NB4 (cell line): ENCODE measurements at regions not wholly inside any gene's neighbourhood (a gene's known extent, or its start where the extent isn't known, plus 50 kb on each side); places are given as distances from the start of the nearest gene placed in this dataset.
"Not testable (repeated sequence)": the region's sequence is repeated elsewhere in the genome, so short reads cannot be mapped to it uniquely, and the experiment has no call there.

Experiments used
- DNase-seq: peaks from one replicate; pipeline ENCODE4 v3.0.0; 2010; ENCODE audit warnings: low read depth
- H3K4me3 ChIP-seq: one replicate; pipeline ENCODE4 v1.5.1; 2011; ENCODE audit warnings: mild to moderate bottlenecking, low read depth, low read length, moderate library complexity
- MYC ChIP-seq: IDR thresholded peaks from 2 replicates; pipeline ENCODE4 v1.6.1; 2011; ENCODE audit warnings: low read depth, low read length
- POLR2A ChIP-seq: IDR thresholded peaks from 2 replicates; pipeline ENCODE4 v1.6.1; 2011; ENCODE audit warnings: mild to moderate bottlenecking; ENCODE audit not compliant: insufficient read length; ENCODE audit errors: extremely low read depth
- TF ChIP-seq, protein P1 (sequence below): IDR thresholded peaks from 2 replicates; pipeline ENCODE4 v1.6.1; 2011; ENCODE audit warnings: low read depth, low read length
- TF ChIP-seq, protein P2 (sequence below): IDR thresholded peaks from one replicate; pipeline ENCODE4 v1.5.1; 2012; ENCODE audit warnings: low read depth, low read length

DNA sequence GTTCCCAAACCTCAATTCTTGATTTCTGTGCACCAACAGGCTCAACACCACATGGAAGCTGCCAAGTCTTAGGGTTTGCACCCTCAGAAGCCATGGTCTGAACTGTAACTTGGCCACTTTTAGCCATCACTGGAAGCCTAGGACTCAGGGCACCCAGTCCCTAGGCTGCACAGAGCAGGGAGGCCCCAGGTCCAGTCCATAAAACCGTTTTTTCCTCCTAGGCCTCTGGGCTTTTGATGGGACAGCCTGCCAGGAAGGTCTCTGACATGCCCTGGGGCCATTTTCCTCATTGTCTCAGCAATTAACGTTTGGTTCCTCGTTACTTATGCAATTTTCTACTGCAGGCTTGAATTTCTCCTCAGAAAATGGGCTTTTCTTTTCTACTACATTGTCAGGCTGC lies 1259.6 kb downstream of the RAPGEF2 start:
- TF ChIP-seq, protein P1, sequence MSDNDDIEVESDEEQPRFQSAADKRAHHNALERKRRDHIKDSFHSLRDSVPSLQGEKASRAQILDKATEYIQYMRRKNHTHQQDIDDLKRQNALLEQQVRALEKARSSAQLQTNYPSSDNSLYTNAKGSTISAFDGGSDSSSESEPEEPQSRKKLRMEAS, result no peak
- TF ChIP-seq, protein P2, sequence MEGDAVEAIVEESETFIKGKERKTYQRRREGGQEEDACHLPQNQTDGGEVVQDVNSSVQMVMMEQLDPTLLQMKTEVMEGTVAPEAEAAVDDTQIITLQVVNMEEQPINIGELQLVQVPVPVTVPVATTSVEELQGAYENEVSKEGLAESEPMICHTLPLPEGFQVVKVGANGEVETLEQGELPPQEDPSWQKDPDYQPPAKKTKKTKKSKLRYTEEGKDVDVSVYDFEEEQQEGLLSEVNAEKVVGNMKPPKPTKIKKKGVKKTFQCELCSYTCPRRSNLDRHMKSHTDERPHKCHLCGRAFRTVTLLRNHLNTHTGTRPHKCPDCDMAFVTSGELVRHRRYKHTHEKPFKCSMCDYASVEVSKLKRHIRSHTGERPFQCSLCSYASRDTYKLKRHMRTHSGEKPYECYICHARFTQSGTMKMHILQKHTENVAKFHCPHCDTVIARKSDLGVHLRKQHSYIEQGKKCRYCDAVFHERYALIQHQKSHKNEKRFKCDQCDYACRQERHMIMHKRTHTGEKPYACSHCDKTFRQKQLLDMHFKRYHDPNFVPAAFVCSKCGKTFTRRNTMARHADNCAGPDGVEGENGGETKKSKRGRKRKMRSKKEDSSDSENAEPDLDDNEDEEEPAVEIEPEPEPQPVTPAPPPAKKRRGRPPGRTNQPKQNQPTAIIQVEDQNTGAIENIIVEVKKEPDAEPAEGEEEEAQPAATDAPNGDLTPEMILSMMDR, result no peak
- TF ChIP-seq POLR2A, result no peak
- no peak for TF ChIP-seq MYC
- DNase-seq, result no peak
- no peak overlapping the region for H3K4me3 ChIP-seq

DNA sequence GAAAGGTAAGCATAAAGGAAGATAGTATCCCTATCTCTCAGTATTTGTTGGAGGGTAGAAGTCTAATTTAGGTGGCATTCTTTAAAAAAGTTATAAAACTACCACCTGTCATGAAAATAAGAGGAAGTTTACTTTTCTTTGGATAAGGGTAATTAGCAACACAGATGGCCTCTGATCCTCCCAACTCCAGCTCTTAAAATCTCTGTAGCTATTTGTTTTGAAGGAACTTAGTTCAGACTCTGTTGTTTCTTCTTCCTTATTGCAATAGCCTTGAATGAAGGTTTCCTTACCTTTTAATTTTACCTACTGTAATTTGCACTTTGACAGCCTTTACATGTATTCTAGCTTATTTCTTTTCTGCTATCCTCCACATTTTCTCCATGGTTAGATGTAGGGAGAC lies 1261.3 kb downstream of the RAPGEF2 start:
- TF ChIP-seq MYC, result no peak
- TF ChIP-seq, protein P1, result no peak
- no peak for TF ChIP-seq POLR2A
- TF ChIP-seq, protein P2, result no peak

DNA sequence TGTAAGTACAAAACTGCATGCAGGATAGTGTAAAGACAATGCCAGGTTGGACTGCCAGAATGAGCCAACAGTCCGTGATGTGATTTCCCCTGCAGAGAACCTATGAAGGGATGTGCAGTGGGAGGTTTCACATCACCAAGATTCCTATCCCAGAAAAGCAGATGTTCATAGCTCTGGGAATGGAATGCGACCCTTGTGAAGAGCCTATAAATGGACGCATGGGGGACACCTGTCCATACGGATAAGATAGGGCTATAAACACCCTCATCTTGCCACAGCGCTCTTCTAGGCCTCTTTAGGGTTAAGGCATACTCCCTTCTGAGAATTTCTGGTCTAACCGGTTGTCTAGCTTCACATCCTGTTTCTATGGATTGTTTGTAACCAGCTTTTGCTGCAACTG lies 1261.8 kb downstream of the RAPGEF2 start:
- not testable (repeated sequence) for DNase-seq, H3K4me3 ChIP-seq

More for the DNA sequence above, 1261.3 kb downstream of the RAPGEF2 start:
- no peak overlapping the region for H3K4me3 ChIP-seq
- no peak for DNase-seq

DNA sequence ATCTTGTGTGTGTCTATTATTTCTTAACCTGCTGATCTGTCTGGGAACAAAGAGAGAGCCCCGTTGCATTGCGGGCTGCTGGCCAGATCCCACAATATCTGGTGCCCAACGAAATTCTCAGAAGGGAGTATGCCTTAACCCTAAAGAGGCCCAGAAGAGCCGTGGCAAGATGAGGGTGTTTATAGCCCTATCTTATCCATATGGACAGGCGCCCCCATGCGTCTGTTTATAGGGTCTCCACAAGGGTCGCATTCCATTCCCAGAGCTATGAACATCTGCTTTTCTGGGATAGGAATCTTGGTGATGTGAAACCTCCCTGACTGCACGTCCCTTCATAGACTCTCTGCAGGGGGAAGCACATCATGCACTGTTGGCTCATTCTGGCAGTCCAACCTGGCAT lies 1262.5 kb downstream of the RAPGEF2 start:
- DNase-seq, result not testable (repeated sequence)

DNA sequence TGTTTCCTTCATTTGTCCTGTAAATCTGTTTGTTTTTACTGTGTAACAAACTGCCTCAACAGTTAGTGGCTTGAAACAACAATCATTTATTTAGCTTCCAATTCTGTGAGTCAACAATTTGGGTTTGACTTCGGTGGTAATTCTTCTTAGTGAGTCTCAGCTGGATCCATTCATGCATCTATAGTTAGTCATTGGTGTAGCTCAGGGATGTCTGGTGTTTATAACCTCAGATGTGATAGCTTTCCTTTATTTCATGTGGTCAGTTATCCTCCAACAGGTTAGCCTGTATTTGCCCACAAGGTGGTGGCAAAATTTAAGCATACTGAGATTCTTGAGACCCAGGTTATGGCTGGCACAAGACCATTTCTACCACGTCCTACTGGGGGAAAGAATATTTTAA lies 1267.2 kb downstream of the RAPGEF2 start:
- TF ChIP-seq, protein P1, result no peak
- no peak for TF ChIP-seq POLR2A
- no peak for TF ChIP-seq MYC
- TF ChIP-seq, protein P2, result no peak
- no peak for DNase-seq
- H3K4me3 ChIP-seq, result no peak overlapping the region

More for the DNA sequence above, 1262.5 kb downstream of the RAPGEF2 start:
- H3K4me3 ChIP-seq, result not testable (repeated sequence)

DNA sequence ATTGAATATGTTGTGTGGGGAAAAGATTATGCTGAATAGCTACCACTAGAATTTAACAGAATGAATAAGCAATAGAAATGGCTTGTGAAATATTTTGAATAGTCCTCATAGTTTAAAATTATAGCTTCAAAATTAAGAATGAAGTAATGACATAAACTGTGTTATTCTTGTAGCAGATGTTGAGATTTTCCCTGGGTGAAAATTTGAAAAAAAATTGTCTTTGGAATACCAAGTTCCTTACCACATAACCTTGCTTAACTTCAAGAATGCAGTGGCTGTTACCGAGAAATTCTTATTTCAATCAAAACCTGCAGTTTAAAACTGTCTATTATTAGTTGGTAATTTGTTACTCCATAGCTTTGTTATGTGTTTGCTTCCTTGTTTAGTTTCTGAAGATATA lies 1268.6 kb downstream of the RAPGEF2 start:
- DNase-seq, result no peak
- TF ChIP-seq, protein P1, result no peak
- TF ChIP-seq, protein P2, result no peak
- no peak for TF ChIP-seq POLR2A
- TF ChIP-seq MYC, result no peak
- H3K4me3 ChIP-seq, result no peak overlapping the region

DNA sequence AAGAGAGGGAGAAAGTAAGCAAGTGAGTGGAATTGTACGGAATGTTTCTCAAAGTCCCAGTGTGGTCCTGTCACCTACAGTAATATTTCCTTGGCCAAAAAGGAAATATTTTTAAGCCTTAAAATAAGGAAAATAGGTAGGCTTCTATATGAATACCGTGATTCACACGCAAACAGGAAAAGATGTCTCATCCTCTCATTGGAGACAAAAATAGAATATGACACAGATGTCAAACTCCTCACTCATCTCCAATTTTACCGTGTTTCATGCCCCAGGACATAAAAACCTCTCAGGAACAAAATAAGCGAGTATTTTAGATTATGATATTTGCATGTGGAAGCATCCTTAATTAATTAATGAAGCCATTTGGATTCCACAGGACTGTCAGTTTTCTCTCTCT lies 1269.5 kb downstream of the RAPGEF2 start:
- TF ChIP-seq, protein P2, result no peak
- TF ChIP-seq MYC, result no peak
- DNase-seq, result no peak
- no peak overlapping the region for H3K4me3 ChIP-seq
